Mucosa of descending colon (tissue), 3 donors: ENCODE measurements at regions not wholly inside any gene's neighbourhood (a gene's known extent, or its start where the extent isn't known, plus 50 kb on each side); places are given as distances from the start of the nearest gene placed in this dataset.

Source experiments
- ATAC-seq: fragments of 200-7000 bp; cut with Tn5 transposase; one replicate; pipeline ENCODE4 v1.9.1; 2020; ENCODE audit warnings: mild to moderate bottlenecking, moderate library complexity
- DNase-seq, 3 donors: peaks; one replicate each; pipeline ENCODE4 v3.0.0-alpha.2; 2020
- H3K36me3 ChIP-seq: fragments of 200-600 bp; one replicate; pipeline ENCODE4 v1.8.0; 2021; ENCODE audit warnings: low read depth, mild to moderate bottlenecking
- H3K4me1 ChIP-seq: fragments of 200-600 bp; one replicate; pipeline ENCODE4 v1.8.0; 2021; ENCODE audit warnings: low read depth, mild to moderate bottlenecking
- H3K4me3 ChIP-seq: fragments of 200-600 bp; one replicate; pipeline ENCODE4 v1.8.0; 2021; ENCODE audit warnings: mild to moderate bottlenecking
- H3K9me3 ChIP-seq: fragments of 200-600 bp; one replicate; pipeline ENCODE4 v1.8.0; 2021; ENCODE audit warnings: mild to moderate bottlenecking
- CTCF ChIP-seq: fragments of 200-600 bp; IDR thresholded peaks from one replicate; pipeline ENCODE4 v1.8.0; 2022; ENCODE audit warnings: antibody characterized with exemption, mild to moderate bottlenecking
- intact Hi-C, 2 donors: fragments of 100-400 bp; cut with DNase I in 1 of 2; cut with micrococcal nuclease in 1 of 2; formaldehyde crosslinking; loops; one replicate each; pipeline versions ENCODE4 v1.11.0 to v1.11.1; 2022; cut with DNase I, micrococcal nuclease
- donor health status: DM: no; HTN: no; CAD: no; lungs with moderate emphysema.
- donor health status: DM: no; HTN: no; CAD: no.
- donor health status: DM: no; HTN: yes; CAD: no.

DNA sequence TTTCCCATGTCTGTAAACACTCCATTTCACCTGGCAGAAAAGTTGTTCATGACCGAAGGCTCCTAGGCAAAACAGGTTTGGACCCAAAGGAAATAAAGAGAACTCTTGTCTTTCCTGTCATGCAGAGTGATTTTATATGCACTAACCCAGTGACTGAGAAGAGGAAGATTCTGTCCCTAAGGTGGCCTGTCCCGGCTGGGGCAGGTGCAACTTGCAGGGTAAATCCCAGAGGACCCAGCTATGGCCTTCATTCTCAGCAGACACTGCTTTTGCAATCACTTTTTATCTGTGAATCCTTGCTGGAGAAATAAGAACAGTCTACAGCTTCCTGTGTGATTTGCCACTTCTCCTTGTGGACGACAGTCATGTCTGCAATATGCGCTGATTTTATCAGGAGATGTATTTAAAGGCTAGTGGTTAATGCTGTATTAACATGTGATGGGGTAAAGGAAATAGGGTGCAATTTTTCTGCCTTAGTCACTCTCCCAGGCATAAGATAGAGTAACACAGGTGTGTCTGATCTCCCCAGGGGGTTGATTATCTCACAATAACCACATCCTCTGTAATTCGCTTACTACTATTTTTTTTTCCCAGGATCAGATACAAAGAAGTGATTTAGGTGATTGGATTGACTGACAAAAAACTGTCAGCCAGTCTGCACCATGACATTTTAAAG is 696.8 kb upstream of the SOX9 start:
- intact Hi-C loops: no loop called here
- no peaks in the 10 kb centered on the region for H3K36me3 ChIP-seq
- ATAC-seq (no peak), DNase-seq (no peak)
- H3K9me3 ChIP-seq: peaks cover 3% of the 10 kb centered on the region
- no peak for TF ChIP-seq CTCF
- no peak overlapping the region for H3K4me3 ChIP-seq
- no peaks in the 10 kb centered on the region for H3K4me1 ChIP-seq

- intact Hi-C loops: no loop called here
- ATAC-seq: no peak
- no peak overlapping the region for H3K4me3 ChIP-seq
- no peak for TF ChIP-seq CTCF
- no peak for DNase-seq
- H3K9me3 ChIP-seq: peaks cover 3% of the 10 kb centered on the region
- H3K36me3 ChIP-seq: no peaks in the 10 kb centered on the region
- H3K4me1 ChIP-seq: no peaks in the 10 kb centered on the region
Measured at GRCh38 chr17:71427801-71428200, 693.0 kb upstream of the SOX9 start.

DNA sequence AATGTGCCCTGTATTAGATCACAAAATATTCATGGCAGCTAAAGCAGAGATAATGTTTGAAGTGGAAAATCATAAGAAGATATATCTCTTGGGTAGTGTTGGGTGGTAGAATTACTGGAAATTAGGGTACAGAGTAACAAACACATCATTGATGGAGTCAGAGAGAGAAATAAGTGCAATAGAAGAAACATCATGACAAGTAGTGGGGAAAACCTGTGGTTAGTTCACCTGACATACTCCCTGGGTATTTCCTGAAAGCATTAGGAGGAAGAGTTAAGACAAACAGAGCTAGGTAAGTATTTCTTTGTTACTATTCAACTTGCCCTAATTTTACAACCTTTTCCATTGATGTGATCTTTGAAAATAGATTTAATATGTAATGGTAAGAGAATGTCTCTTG is 691.9 kb upstream of the SOX9 start:
- H3K4me3 ChIP-seq: no peak overlapping the region
- no peak for TF ChIP-seq CTCF
- ATAC-seq: no peak
- no peak for DNase-seq
- intact Hi-C loops: no loop called here
- no peaks in the 10 kb centered on the region for H3K36me3 ChIP-seq
- peaks cover 3% of the 10 kb centered on the region for H3K9me3 ChIP-seq
- H3K4me1 ChIP-seq: no peaks in the 10 kb centered on the region

GRCh38 chr17:71430281-71430680 is 690.5 kb upstream of the SOX9 start:
- no peak for DNase-seq
- no peak for ATAC-seq
- H3K4me3 ChIP-seq: no peak overlapping the region
- TF ChIP-seq CTCF: no peak
- peaks cover 3% of the 10 kb centered on the region for H3K9me3 ChIP-seq
- intact Hi-C loops: no loop called here
- no peaks in the 10 kb centered on the region for H3K36me3 ChIP-seq
- no peaks in the 10 kb centered on the region for H3K4me1 ChIP-seq

DNA sequence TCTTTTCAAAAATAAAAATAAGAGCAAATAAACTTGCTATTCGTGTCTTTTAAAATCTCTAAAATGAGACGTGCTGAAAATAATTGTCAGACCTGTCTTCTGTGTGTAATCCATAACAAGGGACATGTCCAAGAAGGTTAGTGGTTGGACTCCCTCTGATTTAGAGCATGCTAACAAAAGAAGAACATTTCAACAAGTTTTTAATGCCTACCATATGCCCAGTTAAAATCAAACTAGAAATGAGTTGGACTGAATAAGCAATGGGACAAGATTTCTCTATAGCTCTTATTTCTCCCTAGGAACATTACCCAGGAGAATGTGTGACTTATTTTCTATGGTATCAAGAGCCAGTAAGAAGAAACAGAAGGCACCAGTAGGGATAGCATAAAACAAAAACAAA is 689.7 kb upstream of the SOX9 start:
- no peaks in the 10 kb centered on the region for H3K36me3 ChIP-seq
- H3K9me3 ChIP-seq: peaks cover 3% of the 10 kb centered on the region
- H3K4me3 ChIP-seq: no peak overlapping the region
- H3K4me1 ChIP-seq: no peaks in the 10 kb centered on the region
- intact Hi-C loops: no loop called here
- no peak for TF ChIP-seq CTCF
- ATAC-seq (no peak), DNase-seq (no peak)
